A549 (cell line): ENCODE measurements at regions not wholly inside any gene's neighbourhood (a gene's known extent, or its start where the extent isn't known, plus 50 kb on each side); places are given as distances from the start of the nearest gene placed in this dataset.

Experiments used
- CTCF ChIP-seq: fragments of >200 bp; sonication (Bioruptor Twin); formaldehyde crosslinking; IDR thresholded peaks from 3 replicates; pipeline ENCODE4 v1.5.1; 2016
- ELK1 ChIP-seq: fragments of 150-350 bp; IDR thresholded peaks from 2 replicates; pipeline ENCODE4 v1.6.1; 2014; ENCODE audit warnings: low read depth, mild to moderate bottlenecking, low read length
- EP300 ChIP-seq, 2 experiments: fragments of >200 bp; sonication (Bioruptor Twin); formaldehyde crosslinking; IDR thresholded peaks; 2 replicates in 1 of 2; 3 replicates in 1 of 2; pipeline ENCODE4 v1.6.1; 2016 to 2017
- POLR2A ChIP-seq: IDR thresholded peaks from 2 replicates; pipeline ENCODE4 v1.6.1; 2012; ENCODE audit warnings: mild to moderate bottlenecking, low read length
- RCOR1 ChIP-seq: fragments of 150-350 bp; IDR thresholded peaks from 2 replicates; pipeline ENCODE4 v1.6.1; 2014; ENCODE audit warnings: antibody characterized with exemption, low read length, low read depth
- ZFP36 ChIP-seq: fragments of 450-650 bp; IDR thresholded peaks from 2 replicates; pipeline ENCODE4 v1.6.1; 2014; ENCODE audit warnings: borderline replicate concordance; ENCODE audit not compliant: partially characterized antibody

- no peak for TF ChIP-seq POLR2A
- TF ChIP-seq RCOR1, result no peak
- no peak for TF ChIP-seq CTCF
- TF ChIP-seq EP300 (IDR thresholded peaks at IDR 0.05), result no peak
- TF ChIP-seq ELK1, result no peak
- TF ChIP-seq ZFP36, result no peak
These were observed 509.1 kb upstream of the SPANXN1 start for GRCh38 chrX:144738246-144738645.
